ENCODE measurements at regions not wholly inside any gene's neighbourhood (a gene's known extent, or its start where the extent isn't known, plus 50 kb on each side); places are given as distances from the start of the nearest gene placed in this dataset.

DNA sequence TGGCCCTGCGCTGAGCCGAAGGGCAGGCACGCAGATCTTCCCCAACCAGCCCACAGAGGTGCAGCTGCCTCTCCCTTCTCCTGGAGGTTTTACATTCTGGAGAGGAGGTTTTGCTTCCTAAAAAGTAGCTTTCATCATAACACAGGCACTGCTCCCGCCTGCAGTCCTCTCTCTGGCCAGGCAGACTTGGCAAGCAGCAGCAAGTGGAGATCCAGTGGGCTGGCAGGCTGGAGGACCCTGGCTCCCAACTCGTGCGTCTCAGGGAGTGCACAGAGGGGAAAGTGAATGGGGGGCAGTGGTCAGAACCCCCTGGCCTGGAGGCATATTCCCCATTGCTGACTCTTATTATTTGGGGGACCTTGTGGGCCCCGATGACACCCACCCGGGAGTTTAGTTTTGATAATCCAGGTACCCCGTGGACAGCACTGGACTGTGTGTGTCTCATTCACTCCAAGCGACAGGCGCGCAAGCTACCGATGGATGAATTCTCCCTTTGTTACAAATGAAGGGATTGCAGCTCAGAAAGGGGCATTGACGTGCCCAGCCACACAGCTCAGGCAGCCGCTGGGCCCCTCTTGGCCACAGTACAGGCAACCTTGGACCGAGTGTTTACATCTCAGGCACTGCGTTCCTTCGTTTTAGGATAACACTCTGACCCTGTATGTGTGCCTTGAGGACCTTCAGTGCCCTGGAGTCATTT, 1223.9 kb downstream of the BRD1 start:
- DNase-seq (ENCODE audit: low read depth in 2 of 2), result no peak

DNA sequence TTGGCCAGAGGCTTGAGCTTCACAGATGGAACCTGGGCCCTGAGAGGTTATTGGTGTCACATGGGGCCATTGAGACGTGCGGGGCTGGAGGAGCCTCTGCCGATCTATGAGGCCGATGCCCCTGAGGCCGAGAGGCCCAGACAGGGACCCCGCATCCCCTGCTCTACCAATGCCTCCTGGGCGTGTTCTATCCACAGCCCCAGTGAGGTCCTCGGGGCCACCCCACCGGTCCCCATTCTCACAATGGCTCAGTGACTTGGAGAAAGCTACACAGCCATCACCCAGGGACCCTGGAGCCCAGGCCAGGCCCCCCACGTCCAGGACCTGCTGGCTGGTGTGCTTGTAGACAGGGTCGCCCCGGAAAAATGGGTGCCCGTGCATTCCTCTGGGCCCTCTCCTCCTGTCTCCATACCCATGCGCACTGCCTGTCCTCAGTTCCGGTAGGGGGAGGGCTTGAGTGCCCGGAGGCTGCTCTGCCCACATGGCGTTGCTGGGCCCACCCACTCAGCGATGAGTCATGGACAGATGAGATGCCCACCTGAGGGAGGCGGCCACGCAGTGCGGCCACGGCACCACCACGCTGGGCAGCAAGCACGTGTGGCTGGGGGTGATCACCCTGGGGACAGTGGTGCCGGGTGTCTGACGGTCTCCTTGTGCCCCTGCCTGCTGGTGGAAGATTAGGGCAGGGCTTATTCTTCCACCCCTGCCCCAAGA, 1224.7 kb downstream of the BRD1 start:
- no peak for DNase-seq (ENCODE audit: low read depth in 2 of 2)

DNA sequence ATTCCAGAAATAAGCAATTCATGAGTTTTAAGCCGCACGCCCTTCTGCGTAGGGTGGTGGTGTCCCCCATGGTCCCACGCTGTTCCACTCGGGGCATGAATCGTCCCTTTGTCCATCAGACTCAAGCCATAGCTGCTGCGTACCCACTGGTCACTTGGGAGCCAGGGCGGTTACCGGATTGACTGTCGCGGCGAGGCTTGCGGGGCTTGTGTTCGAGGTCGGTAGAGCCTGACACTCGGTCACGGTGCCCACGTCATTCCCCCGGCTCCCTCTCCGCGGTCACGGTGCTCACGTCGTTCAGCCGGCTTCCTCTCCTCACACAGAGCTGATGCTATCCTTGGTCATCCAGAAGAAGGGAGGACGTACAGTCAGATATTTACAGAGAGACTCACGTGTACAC, 1227.0 kb downstream of the BRD1 start:
- no peak for DNase-seq (ENCODE audit: low read depth in 2 of 2)

DNA sequence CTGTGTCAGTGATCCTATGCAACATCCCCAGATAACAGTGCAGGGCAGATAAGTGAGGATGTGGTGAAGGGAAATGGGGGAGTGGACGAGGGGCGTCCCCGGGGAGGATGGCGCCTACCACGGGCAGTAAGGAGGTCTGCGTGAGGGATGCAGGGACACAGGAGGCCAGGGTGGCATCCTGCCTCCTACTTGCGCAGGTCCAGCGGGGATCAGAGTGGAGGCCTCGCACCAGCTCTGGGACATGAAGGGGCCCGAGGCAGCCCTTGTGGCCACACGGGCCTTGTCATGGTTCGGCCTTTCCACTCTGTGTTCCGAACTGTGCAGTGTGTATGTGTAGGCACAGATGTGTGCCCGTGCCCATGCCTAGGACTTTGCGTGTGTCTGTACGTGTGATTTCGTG, 1227.5 kb downstream of the BRD1 start:
- DNase-seq (ENCODE audit: low read depth in 2 of 2), result no peak

DNA sequence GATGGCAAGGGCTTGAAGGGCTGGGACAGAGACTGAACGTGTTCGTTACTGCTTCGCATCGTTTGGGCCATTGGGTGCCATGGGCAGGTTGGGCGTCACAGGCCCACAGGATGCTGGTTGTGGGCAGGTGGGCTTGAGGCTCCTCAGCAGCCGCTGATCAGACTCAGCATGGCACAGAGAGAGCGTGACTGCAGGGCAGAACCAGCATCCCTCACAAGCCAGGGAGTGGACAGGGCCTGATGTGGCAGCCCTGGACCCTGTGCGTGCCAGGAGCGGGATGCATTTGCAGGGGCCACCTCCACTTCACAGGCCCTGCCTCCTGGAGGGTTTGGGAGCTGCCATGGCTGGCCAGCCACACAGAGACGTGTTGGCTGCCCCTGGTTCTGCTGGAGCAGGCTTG, 1228.3 kb downstream of the BRD1 start:
- DNase-seq (ENCODE audit: low read depth in 2 of 2), result no peak

DNA sequence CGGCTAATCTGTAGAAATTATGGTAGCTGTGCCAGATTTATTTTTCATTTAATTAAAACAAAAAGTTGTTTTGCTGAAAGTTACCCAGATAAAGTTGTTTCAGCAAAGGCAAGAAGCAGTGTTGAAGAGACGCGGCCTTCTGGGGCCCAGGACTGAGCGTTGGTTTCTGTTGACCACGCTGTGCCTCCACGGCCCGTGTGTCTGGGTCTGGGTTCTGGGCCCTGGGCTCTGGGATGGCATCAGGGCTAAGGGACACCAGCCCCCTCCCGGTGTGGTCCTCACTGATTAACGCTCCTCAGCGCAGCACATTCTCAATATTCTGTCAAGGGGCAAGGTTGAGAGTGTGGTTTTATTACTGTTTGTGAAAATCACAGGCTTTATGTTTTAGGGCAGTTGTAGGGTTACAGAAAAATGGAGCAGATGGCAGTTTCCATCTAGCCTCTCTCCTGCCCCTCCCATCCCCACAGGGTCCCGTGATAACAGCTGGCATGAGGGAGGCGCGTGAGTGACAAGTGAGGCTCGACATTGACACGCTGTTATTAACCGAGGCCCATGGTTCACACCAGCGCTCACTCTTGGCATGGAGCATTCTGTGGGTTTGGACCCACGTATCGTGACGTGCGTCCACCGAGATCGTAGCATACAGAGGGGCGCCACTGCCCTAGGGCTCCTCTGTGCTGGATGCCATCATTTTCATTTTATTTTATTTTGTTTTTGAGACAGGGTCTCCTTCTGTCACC, 1231.4 kb downstream of the BRD1 start:
- no peak for DNase-seq (ENCODE audit: low read depth in 2 of 2)

DNA sequence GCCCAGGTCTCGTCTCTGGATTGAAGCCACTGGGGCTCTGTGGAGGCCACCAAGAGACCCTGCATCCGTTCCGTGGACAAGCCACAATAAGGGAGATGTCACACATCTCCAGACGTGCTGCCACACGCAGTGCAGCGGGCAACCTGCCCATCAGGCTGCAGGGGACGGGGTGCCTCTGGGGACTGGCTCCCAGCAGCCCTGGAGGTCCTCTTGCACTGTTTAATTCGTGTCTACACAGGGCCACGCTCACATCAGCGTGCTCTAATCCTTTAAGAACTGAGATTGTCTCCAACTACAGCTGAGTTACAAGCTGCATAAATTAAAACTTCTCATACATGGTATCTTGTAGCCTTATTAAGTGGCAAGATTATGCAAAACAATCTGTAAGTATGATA, 1232.2 kb downstream of the BRD1 start:
- DNase-seq (ENCODE audit: low read depth in 2 of 2), result no peak

DNA sequence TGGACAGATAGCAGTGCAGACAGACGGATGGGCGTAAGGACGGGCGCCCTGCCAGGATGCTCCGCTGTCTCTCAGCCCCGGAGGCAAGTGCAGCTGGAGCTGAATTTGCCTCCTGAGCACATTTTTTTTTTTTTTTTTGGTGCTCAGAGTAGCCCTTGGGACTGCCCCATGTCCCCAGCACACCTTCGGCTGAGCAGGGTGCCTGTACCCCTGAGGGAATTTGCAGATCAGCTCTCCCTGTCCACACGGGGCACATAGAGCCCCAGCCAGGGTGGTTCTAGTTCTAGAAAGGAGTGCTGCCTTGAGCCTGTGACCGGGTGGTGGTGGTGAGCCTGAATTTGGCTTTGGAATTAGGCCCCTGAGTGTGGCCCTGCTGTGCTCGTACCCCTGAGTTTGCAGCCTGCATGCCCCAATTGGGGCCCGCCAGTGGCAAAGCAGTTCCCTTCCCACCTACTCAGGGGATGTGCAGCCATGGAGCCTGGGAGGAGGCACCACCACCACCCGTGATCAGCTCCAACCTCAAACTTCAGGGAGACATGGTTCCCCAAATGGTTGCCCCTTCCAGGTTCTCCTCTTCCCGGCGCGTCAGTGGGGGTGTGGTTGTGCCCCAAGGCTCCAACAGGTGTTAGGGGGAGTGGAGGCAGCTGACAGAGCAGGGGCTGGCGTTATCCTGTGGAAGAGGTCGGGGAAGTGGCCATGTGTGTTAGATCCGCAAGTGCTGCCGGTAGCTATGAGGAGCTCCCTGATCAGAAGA, 1232.7 kb downstream of the BRD1 start:
- no peak for DNase-seq (ENCODE audit: low read depth in 2 of 2)

DNA sequence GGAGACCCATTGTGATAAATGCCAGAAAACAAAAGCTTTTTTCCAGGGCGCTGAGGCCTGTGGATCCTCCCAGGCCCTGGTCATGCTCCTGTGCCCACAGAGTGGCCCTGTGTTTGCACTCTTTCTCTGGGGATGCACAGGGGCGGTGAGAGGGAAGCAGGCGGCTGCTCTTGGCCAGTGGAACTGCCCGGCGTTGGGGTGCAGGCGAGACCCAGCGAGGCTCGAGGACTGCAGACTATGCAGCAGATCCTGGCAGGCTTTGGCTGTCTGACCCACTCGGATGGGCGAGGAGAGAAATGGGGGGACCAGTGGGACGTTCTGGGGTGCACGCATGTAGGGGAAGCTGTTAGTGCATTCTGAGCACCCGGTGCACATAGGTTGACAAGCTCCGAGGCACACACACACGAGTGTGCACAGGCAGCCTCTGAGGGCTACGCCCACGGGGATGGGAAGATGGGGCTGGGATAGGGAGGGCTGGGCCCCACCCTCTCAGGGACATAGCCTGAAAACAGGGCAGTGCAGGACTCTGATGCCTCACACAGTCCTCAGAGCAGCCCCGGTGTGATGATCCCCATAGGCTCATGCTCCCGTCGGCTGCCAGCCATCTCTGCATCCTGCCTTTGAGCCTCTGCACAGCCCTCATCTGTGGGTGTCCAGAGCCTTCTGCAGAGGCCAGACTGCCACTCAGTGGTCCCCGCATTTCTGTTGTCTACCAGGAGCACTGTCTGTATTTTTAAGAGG, 1233.5 kb downstream of the BRD1 start:
- DNase-seq (ENCODE audit: low read depth in 2 of 2), result no peak

DNA sequence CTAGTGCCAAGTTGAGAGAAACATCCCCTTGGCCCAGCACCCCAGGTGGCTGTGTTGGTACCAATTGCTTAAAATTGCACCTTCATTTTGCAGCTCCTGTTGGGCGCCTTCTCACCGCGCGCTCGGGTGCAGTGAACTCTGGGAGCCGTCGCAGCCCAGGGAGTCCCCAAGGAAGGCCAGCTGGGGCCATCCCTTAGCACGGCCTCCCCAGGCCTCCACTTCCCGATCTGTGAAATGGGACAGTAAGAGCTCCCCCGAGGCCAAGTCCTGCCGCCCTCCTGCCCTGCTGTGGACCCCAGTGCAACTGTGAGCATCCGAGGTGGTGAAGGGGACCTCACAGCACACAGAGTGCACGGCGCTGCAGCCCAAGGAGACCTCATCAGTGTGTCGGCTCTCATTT, 1234.1 kb downstream of the BRD1 start:
- no peak for DNase-seq (ENCODE audit: low read depth in 2 of 2)

DNA sequence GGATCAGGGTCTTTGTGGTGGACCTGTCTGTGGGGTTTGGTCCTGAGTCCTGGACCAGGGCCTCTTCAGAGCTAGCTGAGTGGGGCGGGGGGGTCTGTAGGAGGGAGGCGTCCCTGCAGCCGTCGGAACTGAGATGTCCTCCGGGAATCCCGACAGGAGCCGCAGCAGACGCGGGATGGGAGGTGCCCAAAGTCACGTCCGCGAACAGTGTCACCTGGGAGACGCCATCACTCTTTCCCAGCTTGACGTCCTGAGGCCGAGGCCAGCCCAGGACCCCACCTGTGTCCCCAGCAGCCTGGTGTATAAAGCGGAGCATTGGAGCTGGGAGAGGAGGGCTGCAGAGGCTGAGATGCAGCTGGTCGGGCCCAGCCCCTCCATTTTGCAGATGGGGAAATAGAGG, 1234.7 kb downstream of the BRD1 start:
- no peak for DNase-seq (ENCODE audit: low read depth in 2 of 2)

DNA sequence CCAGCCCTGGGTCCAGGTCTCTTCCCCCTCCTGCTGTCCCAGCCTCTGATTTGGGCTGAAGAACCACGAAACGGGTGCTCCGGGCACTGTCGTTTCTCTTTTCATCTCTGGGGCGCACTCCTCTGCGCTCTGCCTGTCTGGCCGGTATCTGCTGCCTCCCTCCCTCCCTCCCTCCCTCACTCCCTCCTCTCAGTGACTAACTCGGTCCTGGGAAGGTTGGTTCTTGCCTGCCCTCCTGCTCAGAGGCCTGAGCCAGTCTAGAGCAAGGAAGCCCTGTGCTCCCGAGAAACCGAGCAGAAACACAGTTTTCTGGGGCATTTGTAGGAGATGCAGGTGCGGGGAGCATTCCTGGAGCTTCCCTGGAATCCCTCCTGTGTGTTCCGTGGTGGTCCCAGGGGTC, 1235.2 kb downstream of the BRD1 start:
- no peak for DNase-seq (ENCODE audit: low read depth in 2 of 2)

DNA sequence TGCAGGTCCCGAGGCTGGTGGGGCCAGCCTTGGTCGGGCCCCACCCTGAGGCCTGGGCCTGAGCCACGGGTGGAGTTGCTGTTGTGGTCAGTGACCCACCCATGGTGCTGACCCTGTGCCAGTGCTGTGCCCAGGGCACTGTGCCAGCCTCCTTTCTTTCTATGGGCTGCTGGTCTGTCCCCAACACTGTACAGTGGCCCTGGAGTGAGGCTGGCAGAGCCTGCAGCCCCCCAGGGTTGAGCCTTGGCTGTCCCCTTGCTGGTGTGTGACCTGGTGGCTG, 1235.7 kb downstream of the BRD1 start:
- DNase-seq (ENCODE audit: low read depth in 2 of 2), result no peak

DNA sequence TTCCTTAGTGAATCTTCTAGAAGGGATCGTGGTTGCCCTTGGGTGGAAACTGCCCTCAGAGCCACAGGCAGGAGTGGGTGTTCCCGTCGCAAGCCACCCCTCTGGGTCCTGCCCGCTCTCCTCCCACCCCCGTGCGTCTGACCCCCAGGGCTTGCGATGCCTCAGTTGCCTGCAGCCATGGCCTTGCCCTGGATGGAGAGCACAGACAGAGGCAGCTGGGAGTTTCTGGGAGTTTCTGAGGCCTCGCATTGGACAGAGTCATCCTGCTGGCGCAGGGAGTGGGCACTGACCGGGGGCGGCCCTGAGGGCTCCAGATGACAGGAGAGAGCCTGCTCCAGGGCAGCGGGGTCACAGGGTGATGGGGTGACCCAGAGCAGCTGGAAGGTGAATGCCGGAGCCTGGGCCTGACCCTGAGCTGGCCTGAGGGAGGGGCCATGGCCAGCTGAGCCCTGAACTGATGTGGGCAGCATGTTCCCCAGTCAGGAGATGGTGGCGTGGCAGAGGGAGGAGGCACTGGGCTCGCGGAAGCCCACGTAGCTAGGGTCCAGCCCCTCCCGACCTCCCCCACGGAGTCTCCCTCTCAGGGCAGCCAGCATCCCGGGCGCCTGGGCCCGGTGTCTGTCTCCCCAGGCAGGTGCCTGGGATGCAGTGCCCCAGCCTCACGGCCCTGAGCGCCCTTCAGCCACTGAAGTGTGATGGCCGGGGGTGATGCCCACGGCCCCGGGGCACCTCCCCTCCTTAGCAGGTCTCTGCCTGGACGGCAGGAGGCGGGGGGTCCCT, 1236.2 kb downstream of the BRD1 start:
- DNase-seq (ENCODE audit: low read depth in 2 of 2), result no peak

DNA sequence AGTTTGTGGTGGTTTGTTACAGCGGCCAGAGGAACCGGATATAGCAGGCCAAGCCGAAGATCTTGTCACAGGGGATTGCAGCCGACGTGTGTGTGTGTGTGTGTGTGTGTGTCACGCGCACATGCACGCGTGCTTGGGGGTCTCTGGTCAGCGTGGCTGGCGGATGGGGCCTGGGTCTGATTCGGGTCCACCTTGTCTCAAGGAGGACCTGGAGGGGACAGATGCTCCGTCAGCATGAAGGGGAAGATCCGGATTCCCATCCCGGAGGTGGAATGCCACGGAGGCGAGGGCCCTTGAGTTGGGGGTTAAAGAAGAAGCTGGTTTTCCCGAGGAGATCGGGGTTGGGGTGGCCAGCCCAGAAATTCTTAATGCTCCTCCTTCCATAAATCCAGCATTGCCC, 1237.8 kb downstream of the BRD1 start:
- DNase-seq (ENCODE audit: low read depth in 2 of 2), result no peak

DNA sequence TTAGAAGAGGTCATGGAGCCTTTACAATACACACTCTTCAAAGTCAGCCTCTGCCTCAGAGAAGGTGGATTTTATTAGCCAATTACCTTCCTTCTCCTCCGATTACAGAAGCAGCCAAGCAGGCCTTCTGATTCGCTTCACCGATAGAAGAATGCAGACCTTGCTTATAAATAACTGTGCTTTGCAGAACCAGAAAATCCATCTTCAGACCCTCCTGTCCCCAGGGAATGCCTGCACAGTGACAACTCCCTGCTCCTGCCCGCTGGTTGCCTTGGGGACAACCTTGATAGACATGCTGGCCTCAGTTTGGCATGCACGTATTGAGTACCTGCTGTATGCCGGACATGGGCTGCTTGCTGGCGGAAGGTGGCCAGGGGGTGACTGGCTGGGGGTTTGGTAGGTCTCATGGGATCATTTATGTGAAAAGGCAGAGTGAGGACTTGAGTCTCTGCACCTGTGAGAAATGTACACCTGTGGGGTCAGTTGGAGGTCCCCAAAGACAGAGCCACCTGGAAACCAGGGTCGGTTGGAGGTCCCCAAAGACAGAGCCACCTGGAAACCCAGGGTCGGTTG, 1238.7 kb downstream of the BRD1 start:
- no peak for DNase-seq (ENCODE audit: low read depth in 2 of 2)

DNA sequence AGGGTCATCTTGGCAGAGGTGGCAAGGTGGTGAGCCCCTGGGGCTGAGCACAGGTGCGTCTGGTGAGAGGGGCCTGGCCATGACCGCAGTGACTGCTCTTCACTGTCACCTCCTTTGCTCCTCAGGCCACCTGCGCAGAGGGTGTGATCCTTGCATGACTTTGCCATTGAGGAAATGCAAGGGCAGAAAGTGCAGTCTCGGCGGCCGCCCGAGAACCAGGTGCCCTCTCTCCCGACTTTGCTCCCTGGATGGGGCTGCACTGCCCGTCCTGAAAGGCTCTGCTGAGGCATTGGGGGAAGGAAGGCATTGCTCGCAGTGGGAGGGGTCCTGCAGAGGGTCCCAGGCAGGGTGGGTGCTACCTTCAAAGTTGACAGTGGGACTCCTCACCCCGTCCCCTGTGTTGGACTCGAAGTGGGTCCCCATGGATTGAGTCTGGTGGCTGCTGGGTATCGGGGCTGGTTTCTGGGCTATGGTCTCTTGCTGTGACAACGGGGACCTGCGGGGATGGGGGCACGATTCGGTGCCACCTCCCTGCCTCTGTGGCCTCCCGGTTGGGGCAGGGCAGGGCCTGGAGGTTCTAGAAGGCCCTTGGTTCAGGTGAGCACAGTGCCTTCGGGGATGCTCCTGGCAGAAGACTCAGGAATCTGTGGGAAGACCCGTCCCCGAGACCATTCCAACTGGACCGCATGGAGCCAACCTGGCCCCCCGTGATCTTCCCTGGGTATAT, 1239.4 kb downstream of the BRD1 start:
- no peak for DNase-seq (ENCODE audit: low read depth in 2 of 2)

DNA sequence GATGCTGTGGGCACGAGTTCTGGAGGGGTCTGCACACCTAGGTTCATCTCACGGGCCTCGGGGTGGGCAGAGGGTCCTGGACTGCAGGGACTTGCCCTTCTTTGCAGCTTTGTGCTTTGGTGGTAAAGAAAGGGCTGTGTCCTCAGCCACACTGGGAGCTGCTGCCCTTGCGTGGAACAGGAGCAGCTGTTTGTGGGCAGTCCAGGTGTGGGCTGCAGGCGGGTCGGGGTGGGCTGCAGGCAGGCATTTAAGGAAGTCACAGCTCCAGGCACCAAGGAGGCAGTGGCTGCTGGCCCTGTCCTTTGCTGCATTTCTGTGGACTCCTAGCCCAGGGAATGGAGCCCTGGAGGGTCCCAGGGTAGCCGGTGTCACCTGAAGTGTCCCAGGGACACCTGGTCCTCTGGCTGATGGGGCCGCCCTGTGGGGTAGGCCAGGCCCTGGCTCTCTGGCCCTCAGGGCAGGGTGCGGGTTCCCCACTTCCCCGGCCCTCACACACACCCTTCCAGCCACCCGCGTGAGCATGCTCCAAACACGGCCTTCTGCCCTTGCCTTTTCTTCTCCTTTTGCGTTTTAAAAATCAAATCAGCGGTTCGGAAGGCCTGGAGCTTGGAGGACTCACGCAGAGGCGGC, 1240.3 kb downstream of the BRD1 start:
- DNase-seq (ENCODE audit: low read depth in 2 of 2), result no peak

DNA sequence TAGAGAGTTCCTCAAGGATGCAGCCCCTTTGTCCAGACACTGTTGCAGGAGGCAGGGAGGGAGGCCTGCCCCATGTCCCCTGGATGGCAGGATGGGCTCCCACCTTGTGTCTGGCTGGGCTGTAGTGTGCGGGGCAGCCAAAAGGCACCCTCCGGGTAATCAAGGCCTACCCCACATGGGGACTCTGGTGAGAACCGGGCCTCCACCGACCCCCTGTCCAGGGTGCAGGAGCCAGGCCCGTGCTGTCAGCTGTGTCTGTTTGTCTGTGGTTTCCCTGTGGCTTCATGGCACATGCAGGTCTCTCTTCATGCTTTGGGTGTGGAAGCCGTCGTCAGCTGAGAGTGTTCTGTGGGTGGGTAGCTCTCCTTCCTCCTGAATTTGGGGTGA, 1240.9 kb downstream of the BRD1 start:
- no peak for DNase-seq (ENCODE audit: low read depth in 2 of 2)
